ENCODE measurements at regions not wholly inside any gene's neighbourhood (a gene's known extent, or its start where the extent isn't known, plus 50 kb on each side); places are given as distances from the start of the nearest gene placed in this dataset.

GRCh38 chr18:78727877-78728783 lies 251.5 kb upstream of the SALL3 start:
- no peak for TF ChIP-seq CTCF (IDR thresholded peaks at IDR 0.05)
- no peak for TF ChIP-seq POLR2AphosphoS5 (IDR thresholded peaks at IDR 0.05)
